Right atrium auricular region (tissue), 2 donors: ENCODE measurements at regions not wholly inside any gene's neighbourhood (a gene's known extent, or its start where the extent isn't known, plus 50 kb on each side); places are given as distances from the start of the nearest gene placed in this dataset.

Experiments used
- DNase-seq: peaks from one replicate; pipeline ENCODE4 v3.0.0-alpha.2; 2019; ENCODE audit warnings: low spot score
- H3K27ac ChIP-seq, 2 donors: fragments of 200-600 bp; sonication (generic); 1 replicate in 1 of 2; 2 replicates in 1 of 2; pipeline ENCODE4 v1.5.1; 2016 to 2019
- H3K27me3 ChIP-seq, 2 donors: fragments of 200-600 bp; sonication (generic); one replicate each; pipeline versions ENCODE4 v1.5.1 to v1.6.0; 2017 to 2019
- H3K36me3 ChIP-seq: fragments of 200-600 bp; sonication (generic); one replicate; pipeline ENCODE4 v1.5.1; 2016
- H3K4me1 ChIP-seq, 2 donors: fragments of 200-600 bp; sonication (generic); one replicate each; pipeline versions ENCODE4 v1.5.1 to v1.6.0; 2017 to 2019
- H3K4me3 ChIP-seq, 2 donors: fragments of 200-600 bp; sonication (generic); 1 replicate in 1 of 2; 2 replicates in 1 of 2; pipeline ENCODE4 v1.5.1; 2017 to 2019; ENCODE audit warnings: mild to moderate bottlenecking in 1 of 2, moderate library complexity in 1 of 2
- H3K9me3 ChIP-seq, 2 donors: fragments of 200-600 bp; sonication (generic); one replicate each; pipeline ENCODE4 v1.5.1; 2019
- CTCF ChIP-seq, 2 donors: fragments of 200-600 bp; sonication (generic); IDR thresholded peaks; one replicate each; pipeline ENCODE4 v1.5.1; 2019; ENCODE audit warnings: antibody characterized with exemption in 2 of 2

GRCh38 chr1:58842941-58843340 lies 59.1 kb upstream of the JUN start:
- Histone ChIP-seq H3K27ac (no peak overlapping the region), H3K9me3 (no peaks in the 10 kb centered on the region), H3K4me3 (no peak overlapping the region), H3K4me1 (no peaks in the 10 kb centered on the region), H3K27me3 (no peaks in the 10 kb centered on the region), H3K36me3 (no peaks in the 10 kb centered on the region)
- no peak for DNase-seq
- TF ChIP-seq CTCF (IDR thresholded peaks at IDR 0.05): no peak

GRCh38 chr1:58844176-58844575 lies 60.3 kb upstream of the JUN start:
- TF ChIP-seq CTCF (IDR thresholded peaks at IDR 0.05): no peak
- Histone ChIP-seq H3K27me3 (no peaks in the 10 kb centered on the region), H3K27ac (no peak overlapping the region), H3K36me3 (no peaks in the 10 kb centered on the region), H3K4me1 (peaks cover 0 to 8% of the 10 kb centered on the region in 2 donors), H3K4me3 (no peak overlapping the region), H3K9me3 (no peaks in the 10 kb centered on the region)
- no peak for DNase-seq

- Histone ChIP-seq H3K9me3 (no peaks in the 10 kb centered on the region), H3K4me1 (peaks cover 0 to 8% of the 10 kb centered on the region in 2 donors), H3K27ac (no peak overlapping the region), H3K27me3 (no peaks in the 10 kb centered on the region), H3K36me3 (no peaks in the 10 kb centered on the region), H3K4me3 (no peak overlapping the region)
- no peak for DNase-seq
- no peak for TF ChIP-seq CTCF (IDR thresholded peaks at IDR 0.05)
Measured at GRCh38 chr1:58845942-58846341, 62.1 kb upstream of the JUN start.

DNA sequence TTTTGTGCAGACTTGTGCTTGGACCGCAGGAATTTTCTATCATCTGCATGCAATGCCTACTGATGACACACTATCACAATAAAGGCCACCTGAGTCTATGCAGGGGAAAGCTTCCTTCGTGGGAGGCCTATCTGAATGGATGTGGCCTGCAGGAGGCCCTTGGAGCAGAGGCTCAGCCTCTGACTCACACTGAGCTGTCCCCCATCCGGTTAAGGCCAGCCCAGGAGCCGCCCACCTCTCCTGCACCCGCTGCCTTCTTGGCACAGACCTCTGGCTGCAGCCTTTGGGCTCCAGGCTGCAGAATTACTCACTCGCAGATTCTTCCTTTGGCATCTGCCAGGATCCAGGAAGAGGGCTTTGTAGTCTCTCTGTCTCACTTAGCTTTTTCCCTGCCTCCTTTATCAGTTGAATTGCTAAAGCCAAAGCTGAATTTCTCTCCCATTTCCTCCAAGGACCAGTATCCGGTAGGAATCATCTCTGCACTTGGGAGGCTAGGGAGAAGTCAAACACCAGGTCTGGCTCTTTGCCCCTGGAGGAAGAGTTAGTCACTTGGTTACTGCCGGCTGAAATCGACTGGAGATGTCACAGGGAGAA lies 65.1 kb upstream of the JUN start:
- Histone ChIP-seq H3K4me3 (no peak overlapping the region), H3K4me1 (peaks cover 0 to 8% of the 10 kb centered on the region in 2 donors), H3K27me3 (no peaks in the 10 kb centered on the region), H3K27ac (peak overlapping the region in 1 of 2 donors; percentile 65), H3K9me3 (no peaks in the 10 kb centered on the region), H3K36me3 (no peaks in the 10 kb centered on the region)
- TF ChIP-seq CTCF (IDR thresholded peaks at IDR 0.05): no peak
- peak; percentile 85 for DNase-seq

DNA sequence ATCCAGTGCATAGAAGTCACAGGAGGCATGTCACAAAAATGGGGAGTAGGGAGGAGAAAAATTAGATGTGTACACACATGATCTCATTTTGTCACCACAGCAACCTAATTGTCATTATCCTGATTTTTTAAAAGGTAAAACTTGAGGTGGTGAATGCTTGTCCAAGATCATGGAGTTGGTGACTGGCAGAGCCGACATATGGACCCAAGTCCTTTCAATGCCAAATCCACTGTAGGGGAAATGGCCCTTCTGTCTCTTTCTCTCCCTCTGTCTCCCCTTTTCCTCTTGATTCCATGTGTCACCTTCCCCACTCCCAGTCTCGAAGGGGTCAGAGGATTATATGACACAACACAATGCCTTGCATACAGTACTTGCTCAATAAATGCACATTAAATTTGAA lies 65.7 kb upstream of the JUN start:
- Histone ChIP-seq H3K27ac (peak overlapping the region in 1 of 2 donors; percentile 65), H3K9me3 (no peaks in the 10 kb centered on the region), H3K27me3 (no peaks in the 10 kb centered on the region), H3K36me3 (no peaks in the 10 kb centered on the region), H3K4me1 (peaks cover 0 to 8% of the 10 kb centered on the region in 2 donors), H3K4me3 (no peak overlapping the region)
- DNase-seq: no peak
- no peak for TF ChIP-seq CTCF (IDR thresholded peaks at IDR 0.05)

GRCh38 chr1:58850636-58851035 lies 66.8 kb upstream of the JUN start:
- no peak for DNase-seq
- Histone ChIP-seq H3K9me3 (no peaks in the 10 kb centered on the region), H3K27me3 (no peaks in the 10 kb centered on the region), H3K36me3 (no peaks in the 10 kb centered on the region), H3K4me1 (peaks cover 0 to 8% of the 10 kb centered on the region in 2 donors), H3K27ac (no peak overlapping the region), H3K4me3 (no peak overlapping the region)
- no peak for TF ChIP-seq CTCF (IDR thresholded peaks at IDR 0.05)
